ENCODE measurements at regions not wholly inside any gene's neighbourhood (a gene's known extent, or its start where the extent isn't known, plus 50 kb on each side); places are given as distances from the start of the nearest gene placed in this dataset.

DNA sequence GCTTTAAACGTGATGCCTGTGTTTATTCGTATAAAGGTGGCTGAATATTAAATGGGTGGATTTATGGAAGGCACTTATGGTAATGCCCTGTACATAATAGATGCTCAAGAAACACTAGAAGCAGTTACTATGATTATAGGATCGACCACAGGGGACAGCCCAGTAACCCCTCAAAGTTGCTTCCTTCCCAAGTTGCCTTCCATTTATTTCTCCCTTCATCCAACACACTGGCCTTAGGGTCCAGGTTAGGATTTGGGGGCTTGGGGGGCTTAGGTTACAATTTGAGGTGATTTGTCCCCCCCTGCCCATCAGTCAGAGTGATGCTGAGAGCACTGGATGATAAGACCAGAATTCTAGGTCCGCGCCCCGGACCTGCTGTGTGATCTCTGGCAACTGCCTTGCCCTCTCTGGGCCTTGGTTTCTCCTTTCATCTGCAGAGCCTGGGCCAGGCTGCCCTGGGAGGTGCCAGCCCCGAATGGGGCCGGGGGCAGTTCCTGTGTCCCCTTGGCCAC, 101.5 kb downstream of the CEBPB start:
- TF ChIP-seq TCF7 (CRISPR knock-in tag; IDR thresholded peaks at IDR 0.05; ENCODE audit: low read depth) (no peak), ATF1 (CRISPR knock-in tag; IDR thresholded peaks at IDR 0.05) (no peak), ZNF232 (CRISPR knock-in tag; IDR thresholded peaks at IDR 0.05) (no peak), MXD4 (CRISPR knock-in tag; IDR thresholded peaks at IDR 0.05; ENCODE audit: borderline replicate concordance) (no peak), SOX15 (CRISPR knock-in tag; IDR thresholded peaks at IDR 0.05) (no peak), ZNF138 (CRISPR knock-in tag; conservative IDR thresholded peaks at IDR 0.05) (no peak), ZNF416 (CRISPR knock-in tag; IDR thresholded peaks at IDR 0.05) (no peak), CREB1 (CRISPR knock-in tag; IDR thresholded peaks at IDR 0.05) (no peak), ESRRA (CRISPR knock-in tag; IDR thresholded peaks at IDR 0.05; ENCODE audit: borderline replicate concordance) (no peak)
- TF ChIP-seq, protein P1, sequence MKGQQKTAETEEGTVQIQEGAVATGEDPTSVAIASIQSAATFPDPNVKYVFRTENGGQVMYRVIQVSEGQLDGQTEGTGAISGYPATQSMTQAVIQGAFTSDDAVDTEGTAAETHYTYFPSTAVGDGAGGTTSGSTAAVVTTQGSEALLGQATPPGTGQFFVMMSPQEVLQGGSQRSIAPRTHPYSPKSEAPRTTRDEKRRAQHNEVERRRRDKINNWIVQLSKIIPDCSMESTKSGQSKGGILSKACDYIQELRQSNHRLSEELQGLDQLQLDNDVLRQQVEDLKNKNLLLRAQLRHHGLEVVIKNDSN (CRISPR knock-in tag; IDR thresholded peaks at IDR 0.05), result no peak
- TF ChIP-seq, protein P2, sequence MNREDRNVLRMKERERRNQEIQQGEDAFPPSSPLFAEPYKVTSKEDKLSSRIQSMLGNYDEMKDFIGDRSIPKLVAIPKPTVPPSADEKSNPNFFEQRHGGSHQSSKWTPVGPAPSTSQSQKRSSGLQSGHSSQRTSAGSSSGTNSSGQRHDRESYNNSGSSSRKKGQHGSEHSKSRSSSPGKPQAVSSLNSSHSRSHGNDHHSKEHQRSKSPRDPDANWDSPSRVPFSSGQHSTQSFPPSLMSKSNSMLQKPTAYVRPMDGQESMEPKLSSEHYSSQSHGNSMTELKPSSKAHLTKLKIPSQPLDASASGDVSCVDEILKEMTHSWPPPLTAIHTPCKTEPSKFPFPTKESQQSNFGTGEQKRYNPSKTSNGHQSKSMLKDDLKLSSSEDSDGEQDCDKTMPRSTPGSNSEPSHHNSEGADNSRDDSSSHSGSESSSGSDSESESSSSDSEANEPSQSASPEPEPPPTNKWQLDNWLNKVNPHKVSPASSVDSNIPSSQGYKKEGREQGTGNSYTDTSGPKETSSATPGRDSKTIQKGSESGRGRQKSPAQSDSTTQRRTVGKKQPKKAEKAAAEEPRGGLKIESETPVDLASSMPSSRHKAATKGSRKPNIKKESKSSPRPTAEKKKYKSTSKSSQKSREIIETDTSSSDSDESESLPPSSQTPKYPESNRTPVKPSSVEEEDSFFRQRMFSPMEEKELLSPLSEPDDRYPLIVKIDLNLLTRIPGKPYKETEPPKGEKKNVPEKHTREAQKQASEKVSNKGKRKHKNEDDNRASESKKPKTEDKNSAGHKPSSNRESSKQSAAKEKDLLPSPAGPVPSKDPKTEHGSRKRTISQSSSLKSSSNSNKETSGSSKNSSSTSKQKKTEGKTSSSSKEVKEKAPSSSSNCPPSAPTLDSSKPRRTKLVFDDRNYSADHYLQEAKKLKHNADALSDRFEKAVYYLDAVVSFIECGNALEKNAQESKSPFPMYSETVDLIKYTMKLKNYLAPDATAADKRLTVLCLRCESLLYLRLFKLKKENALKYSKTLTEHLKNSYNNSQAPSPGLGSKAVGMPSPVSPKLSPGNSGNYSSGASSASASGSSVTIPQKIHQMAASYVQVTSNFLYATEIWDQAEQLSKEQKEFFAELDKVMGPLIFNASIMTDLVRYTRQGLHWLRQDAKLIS (CRISPR knock-in tag; IDR thresholded peaks at IDR 0.05; ENCODE audit: borderline replicate concordance), result no peak
- TF ChIP-seq, protein P3, sequence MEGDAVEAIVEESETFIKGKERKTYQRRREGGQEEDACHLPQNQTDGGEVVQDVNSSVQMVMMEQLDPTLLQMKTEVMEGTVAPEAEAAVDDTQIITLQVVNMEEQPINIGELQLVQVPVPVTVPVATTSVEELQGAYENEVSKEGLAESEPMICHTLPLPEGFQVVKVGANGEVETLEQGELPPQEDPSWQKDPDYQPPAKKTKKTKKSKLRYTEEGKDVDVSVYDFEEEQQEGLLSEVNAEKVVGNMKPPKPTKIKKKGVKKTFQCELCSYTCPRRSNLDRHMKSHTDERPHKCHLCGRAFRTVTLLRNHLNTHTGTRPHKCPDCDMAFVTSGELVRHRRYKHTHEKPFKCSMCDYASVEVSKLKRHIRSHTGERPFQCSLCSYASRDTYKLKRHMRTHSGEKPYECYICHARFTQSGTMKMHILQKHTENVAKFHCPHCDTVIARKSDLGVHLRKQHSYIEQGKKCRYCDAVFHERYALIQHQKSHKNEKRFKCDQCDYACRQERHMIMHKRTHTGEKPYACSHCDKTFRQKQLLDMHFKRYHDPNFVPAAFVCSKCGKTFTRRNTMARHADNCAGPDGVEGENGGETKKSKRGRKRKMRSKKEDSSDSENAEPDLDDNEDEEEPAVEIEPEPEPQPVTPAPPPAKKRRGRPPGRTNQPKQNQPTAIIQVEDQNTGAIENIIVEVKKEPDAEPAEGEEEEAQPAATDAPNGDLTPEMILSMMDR (IDR thresholded peaks at IDR 0.05), result no peak
- TF ChIP-seq, protein P4, sequence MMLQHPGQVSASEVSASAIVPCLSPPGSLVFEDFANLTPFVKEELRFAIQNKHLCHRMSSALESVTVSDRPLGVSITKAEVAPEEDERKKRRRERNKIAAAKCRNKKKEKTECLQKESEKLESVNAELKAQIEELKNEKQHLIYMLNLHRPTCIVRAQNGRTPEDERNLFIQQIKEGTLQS (CRISPR knock-in tag; conservative IDR thresholded peaks at IDR 0.05), result no peak

Data from WTC11 (cell line).